ENCODE measurements at regions not wholly inside any gene's neighbourhood (a gene's known extent, or its start where the extent isn't known, plus 50 kb on each side); places are given as distances from the start of the nearest gene placed in this dataset.
"Not testable (repeated sequence)": the region's sequence is repeated elsewhere in the genome, so short reads cannot be mapped to it uniquely, and the experiment has no call there.

GRCh38 chr14:34381304-34381703 lies 80.7 kb downstream of the SPTSSA start:
- not testable (repeated sequence) for DNase-seq (ENCODE audit: low spot score)

- no peak for DNase-seq (ENCODE audit: low spot score)
Observed at GRCh38 chr14:34380471-34380845, 81.6 kb downstream of the SPTSSA start.

GRCh38 chr14:34379816-34380470 lies 82.1 kb downstream of the SPTSSA start:
- no peak for DNase-seq (ENCODE audit: low spot score)

GRCh38 chr14:34376649-34377267 lies 85.3 kb downstream of the SPTSSA start:
- no peak for DNase-seq (ENCODE audit: low spot score)

- DNase-seq (ENCODE audit: low spot score): peak; percentile 14
Observed at GRCh38 chr14:34374998-34375740, 86.9 kb downstream of the SPTSSA start.

- DNase-seq (ENCODE audit: low spot score): no peak
Observed at GRCh38 chr14:34373191-34373590, 88.8 kb downstream of the SPTSSA start.

GRCh38 chr14:34372786-34373185 lies 89.3 kb downstream of the SPTSSA start:
- peak; percentile 85 for DNase-seq (ENCODE audit: low spot score)

- DNase-seq (ENCODE audit: low spot score): no peak
Observed at GRCh38 chr14:34369648-34370030, 92.4 kb downstream of the SPTSSA start.

- DNase-seq (ENCODE audit: low spot score): no peak
Observed at GRCh38 chr14:34368971-34369647, 92.9 kb downstream of the SPTSSA start.

GRCh38 chr14:34368115-34368970 lies 93.7 kb downstream of the SPTSSA start:
- no peak for DNase-seq (ENCODE audit: low spot score)

GRCh38 chr14:34365309-34365915 lies 96.6 kb downstream of the SPTSSA start:
- DNase-seq (ENCODE audit: low spot score): no peak

GRCh38 chr14:34364201-34364600 lies 97.8 kb downstream of the SPTSSA start:
- no peak for DNase-seq (ENCODE audit: low spot score)

- DNase-seq (ENCODE audit: low spot score): no peak
Observed at GRCh38 chr14:34363733-34364134, 98.3 kb downstream of the SPTSSA start.

- no peak for DNase-seq (ENCODE audit: low spot score)
Observed at GRCh38 chr14:34362641-34363251, 99.3 kb downstream of the SPTSSA start.

- no peak for DNase-seq (ENCODE audit: low spot score)
Observed at GRCh38 chr14:34361504-34362011, 100.5 kb downstream of the SPTSSA start.

- no peak for DNase-seq (ENCODE audit: low spot score)
Observed at GRCh38 chr14:34359420-34360117, 102.5 kb downstream of the SPTSSA start.

- DNase-seq (ENCODE audit: low spot score): no peak
Observed at GRCh38 chr14:34356264-34356654, 105.8 kb downstream of the SPTSSA start.

- peak; percentile 49 for DNase-seq (ENCODE audit: low spot score)
Observed at GRCh38 chr14:34355584-34356263, 106.3 kb downstream of the SPTSSA start.

GRCh38 chr14:34354556-34354955 lies 107.5 kb downstream of the SPTSSA start:
- no peak for DNase-seq (ENCODE audit: low spot score)

Measured in SW480 (cell line).